Suprapubic skin (tissue), 4 donors: ENCODE measurements at regions not wholly inside any gene's neighbourhood (a gene's known extent, or its start where the extent isn't known, plus 50 kb on each side); places are given as distances from the start of the nearest gene placed in this dataset.

Experiments
- CTCF ChIP-seq, 2 donors: fragments of 200-600 bp in 1 of 2; fragments of 450-650 bp in 1 of 2; sonication (generic) in 1 of 2; IDR thresholded peaks; one replicate each; pipeline ENCODE4 v1.5.1; 2016 to 2019; ENCODE audit warnings: antibody characterized with exemption in 2 of 2, mild to moderate bottlenecking in 1 of 2, moderate library complexity in 1 of 2
- EP300 ChIP-seq: sonication (generic); formaldehyde crosslinking; IDR thresholded peaks from one replicate; pipeline ENCODE4 v1.6.1; 2017; ENCODE audit warnings: antibody characterized with exemption
- POLR2A ChIP-seq, 2 donors: fragments of 450-650 bp; IDR thresholded peaks; one replicate each; pipeline ENCODE4 v1.6.1; 2017; ENCODE audit warnings: antibody characterized with exemption in 2 of 2, mild to moderate bottlenecking in 2 of 2, moderate library complexity in 2 of 2
- POLR2AphosphoS5 ChIP-seq, 3 donors: sonication (generic); formaldehyde crosslinking; IDR thresholded peaks; one replicate each; pipeline ENCODE4 v1.6.1; 2017; ENCODE audit warnings: antibody characterized with exemption in 3 of 3

GRCh38 chr3:159257954-159258353, 456.1 kb downstream of the MFSD1 start:
- TF ChIP-seq POLR2A (IDR thresholded peaks at IDR 0.05), result no peak
- TF ChIP-seq CTCF (IDR thresholded peaks at IDR 0.05), result no peak
- no peak for TF ChIP-seq EP300
- TF ChIP-seq POLR2AphosphoS5 (IDR thresholded peaks at IDR 0.05), result no peak
